ENCODE measurements at regions not wholly inside any gene's neighbourhood (a gene's known extent, or its start where the extent isn't known, plus 50 kb on each side); places are given as distances from the start of the nearest gene placed in this dataset.

GRCh38 chr5:110105692-110106091 is 416.0 kb downstream of the MAN2A1 start (continued):
- TF ChIP-seq CHD7 (IDR thresholded peaks at IDR 0.05; ENCODE audit: insufficient replicate concordance, low read length) (no peak), CREB1 (IDR thresholded peaks at IDR 0.05) (no peak), KDM5A (IDR thresholded peaks at IDR 0.05; ENCODE audit: low read length) (no peak), RXRA (IDR thresholded peaks at IDR 0.05; ENCODE audit: insufficient read depth, low read depth, low read length) (no peak), SP2 (IDR thresholded peaks at IDR 0.05; ENCODE audit: low read length) (no peak), CTCF (IDR thresholded peaks at IDR 0.05; ENCODE audit: control extremely low read depth in 1 of 3, insufficient read depth in 1 of 3, low read depth in 1 of 3, low read length in 3 of 3) (no peak), POU5F1 (IDR thresholded peaks at IDR 0.05; ENCODE audit: low read depth, low read length) (no peak), TAF1 (IDR thresholded peaks at IDR 0.05; ENCODE audit: low read depth, low read length) (no peak), BCL11A (IDR thresholded peaks at IDR 0.05; ENCODE audit: low read depth in 2 of 2, low read length in 2 of 2) (no peak), SAP30 (IDR thresholded peaks at IDR 0.05; ENCODE audit: insufficient read depth, insufficient replicate concordance, low read length) (no peak), SIRT6 (IDR thresholded peaks at IDR 0.05; ENCODE audit: low read length) (no peak)
